ENCODE measurements at regions not wholly inside any gene's neighbourhood (a gene's known extent, or its start where the extent isn't known, plus 50 kb on each side); places are given as distances from the start of the nearest gene placed in this dataset.

- TF ChIP-seq CTCF (IDR thresholded peaks at IDR 0.05), result no peak
- TF ChIP-seq POLR2A (IDR thresholded peaks at IDR 0.05), result no peak
Observed at GRCh38 chr9:16039988-16040761, 487.3 kb downstream of the CCDC171 start.

Measured in adrenal gland (tissue), 5 donors.